ENCODE measurements at regions not wholly inside any gene's neighbourhood (a gene's known extent, or its start where the extent isn't known, plus 50 kb on each side); places are given as distances from the start of the nearest gene placed in this dataset.

DNA sequence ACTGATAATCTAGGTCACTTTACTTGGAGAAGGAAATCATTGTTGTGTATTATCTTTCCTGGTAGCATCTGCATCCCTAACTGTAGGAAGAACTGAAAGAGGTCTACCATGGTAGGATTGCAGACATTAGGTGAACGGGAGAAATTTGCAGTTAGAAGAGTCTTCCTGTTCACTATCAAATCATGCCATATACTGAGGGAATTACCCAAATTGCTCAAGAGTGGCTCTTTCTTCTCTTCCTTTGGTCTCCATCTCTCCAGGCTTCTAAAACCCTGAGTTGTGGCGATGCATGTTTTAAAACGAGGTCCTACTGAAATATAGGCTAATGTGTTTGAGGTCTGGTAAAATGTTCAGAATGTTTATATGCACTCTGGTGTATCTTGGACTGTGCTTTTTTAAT is 85.3 kb upstream of the HK2 start:
- TF ChIP-seq POLR2AphosphoS5 (IDR thresholded peaks at IDR 0.05; ENCODE audit: low read depth, low read length) = no peak
- no peak for TF ChIP-seq POLR2A (IDR thresholded peaks at IDR 0.05; ENCODE audit: low read depth, low read length)
- TF ChIP-seq SPI1 (IDR thresholded peaks at IDR 0.05; ENCODE audit: low read depth, low read length) = no peak
- no peak for TF ChIP-seq PAX5 (IDR thresholded peaks at IDR 0.05; ENCODE audit: insufficient read depth, low read length, severe bottlenecking)
- no peak for TF ChIP-seq TAF1 (IDR thresholded peaks at IDR 0.05; ENCODE audit: low read depth, low read length)
- no peak for TF ChIP-seq POU2F2 (IDR thresholded peaks at IDR 0.05; ENCODE audit: low read depth, low read length)
